T47D (cell line): ENCODE measurements at regions not wholly inside any gene's neighbourhood (a gene's known extent, or its start where the extent isn't known, plus 50 kb on each side); places are given as distances from the start of the nearest gene placed in this dataset.

ENCODE experiments used
- DNase-seq, 2 experiments: peaks; one replicate each; pipeline versions ENCODE4 v3.0.0 to v3.0.0-alpha.2; 2011 to 2012; ENCODE audit warnings: low read depth in 1 of 2, low spot score in 1 of 2
- JUND ChIP-seq: IDR thresholded peaks from 2 replicates; pipeline ENCODE4 v1.6.1; 2012; ENCODE audit warnings: low read depth
- in situ Hi-C: cut with HindIII; loops from 2 replicates; pipeline ENCODE4 v1.10.0; 2016; ENCODE audit warnings: low sequenced_read_pairs, low pct_unique_long_range_greater_than_20kb

- no peak for DNase-seq
- in situ Hi-C loops, result no loop called here
- TF ChIP-seq JUND, result no peak
These were observed 122.8 kb upstream of the APP start for GRCh38 chr21:26293141-26293946.

GRCh38 chr21:26288026-26288425 lies 117.5 kb upstream of the APP start:
- in situ Hi-C loops, result no loop called here
- no peak for DNase-seq

GRCh38 chr21:26284531-26284930 lies 114.0 kb upstream of the APP start:
- no peak for DNase-seq
- in situ Hi-C loops, result no loop called here
- no peak for TF ChIP-seq JUND

More at GRCh38 chr21:26288026-26288425, 117.5 kb upstream of the APP start:
- no peak for TF ChIP-seq JUND

- no peak for DNase-seq
- in situ Hi-C loops, result no loop called here
- TF ChIP-seq JUND, result no peak
These were observed 111.5 kb upstream of the APP start for GRCh38 chr21:26282058-26282457.

GRCh38 chr21:26281506-26281905 lies 110.9 kb upstream of the APP start:
- in situ Hi-C loops, result no loop called here
- DNase-seq, result no peak
- TF ChIP-seq JUND, result no peak

GRCh38 chr21:26280775-26281174 lies 110.2 kb upstream of the APP start:
- TF ChIP-seq JUND, result no peak
- in situ Hi-C loops, result no loop called here
- DNase-seq, result peak in 1 of 2 experiments; percentile 27

GRCh38 chr21:26280148-26280547 lies 109.6 kb upstream of the APP start:
- in situ Hi-C loops, result no loop called here
- TF ChIP-seq JUND, result no peak
- no peak for DNase-seq

GRCh38 chr21:26275801-26276200 lies 105.2 kb upstream of the APP start:
- no peak for DNase-seq
- no peak for TF ChIP-seq JUND
- in situ Hi-C loops, result no loop called here

- in situ Hi-C loops, result no loop called here
- no peak for TF ChIP-seq JUND
- DNase-seq, result no peak
These were observed 103.2 kb upstream of the APP start for GRCh38 chr21:26273686-26274313.

- in situ Hi-C loops, result no loop called here
- no peak for TF ChIP-seq JUND
- DNase-seq, result peak in 1 of 2 experiments; percentile 6
These were observed 96.8 kb upstream of the APP start for GRCh38 chr21:26267389-26267788.

GRCh38 chr21:26246073-26246472 lies 75.5 kb upstream of the APP start:
- DNase-seq, result no peak
- no peak for TF ChIP-seq JUND
- in situ Hi-C loops, result no loop called here

- no peak for TF ChIP-seq JUND
- DNase-seq, result no peak
- in situ Hi-C loops, result no loop called here
These were observed 74.9 kb upstream of the APP start for GRCh38 chr21:26245428-26245827.

- TF ChIP-seq JUND, result no peak
- no peak for DNase-seq
- in situ Hi-C loops, result no loop called here
These were observed 68.1 kb upstream of the APP start for GRCh38 chr21:26238646-26239045.
